Activated naive CD8-positive, alpha-beta T cell treated with anti-CD3 and anti-CD28 coated beads, Interleukin-2, amount 50 U/mL, for 24 hours (primary cell): ENCODE measurements at regions not wholly inside any gene's neighbourhood (a gene's known extent, or its start where the extent isn't known, plus 50 kb on each side); places are given as distances from the start of the nearest gene placed in this dataset.
"Not testable (repeated sequence)": the region's sequence is repeated elsewhere in the genome, so short reads cannot be mapped to it uniquely, and the experiment has no call there.

Experiments used
- ATAC-seq: fragments of 150-1000 bp; cut with Tn5 transposase; one replicate; pipeline ENCODE4 v1.10.0; 2021
- DNase-seq: peaks from one replicate; pipeline ENCODE4 v3.0.0; 2021
- H3K27ac Mint-ChIP-seq: one replicate; pipeline ENCODE4 v1.8.0; 2021; ENCODE audit warnings: mild to moderate bottlenecking, mixed read lengths
- H3K27me3 Mint-ChIP-seq: one replicate; pipeline ENCODE4 v1.8.0; 2021; ENCODE audit warnings: mixed read lengths
- H3K36me3 Mint-ChIP-seq: one replicate; pipeline ENCODE4 v1.8.0; 2021; ENCODE audit warnings: low read depth, mixed read lengths
- H3K4me1 Mint-ChIP-seq: one replicate; pipeline ENCODE4 v1.8.0; 2021; ENCODE audit warnings: mixed read lengths
- H3K4me3 Mint-ChIP-seq: one replicate; pipeline ENCODE4 v1.8.0; 2021; ENCODE audit warnings: mild to moderate bottlenecking, moderate library complexity, mixed read lengths
- H3K9me3 Mint-ChIP-seq: one replicate; pipeline ENCODE4 v1.8.0; 2021; ENCODE audit warnings: mixed read lengths

- Mint-ChIP-seq H3K4me1 (peaks cover 30% of the 10 kb centered on the region), H3K27ac (no peak overlapping the region), H3K4me3 (no peak overlapping the region), H3K27me3 (peaks cover 2% of the 10 kb centered on the region), H3K36me3 (no peaks in the 10 kb centered on the region), H3K9me3 (no peaks in the 10 kb centered on the region)
- no peak for ATAC-seq
- no peak for DNase-seq
Observed at GRCh38 chr9:21605489-21605931, 123.4 kb upstream of the IFNE start.

DNA sequence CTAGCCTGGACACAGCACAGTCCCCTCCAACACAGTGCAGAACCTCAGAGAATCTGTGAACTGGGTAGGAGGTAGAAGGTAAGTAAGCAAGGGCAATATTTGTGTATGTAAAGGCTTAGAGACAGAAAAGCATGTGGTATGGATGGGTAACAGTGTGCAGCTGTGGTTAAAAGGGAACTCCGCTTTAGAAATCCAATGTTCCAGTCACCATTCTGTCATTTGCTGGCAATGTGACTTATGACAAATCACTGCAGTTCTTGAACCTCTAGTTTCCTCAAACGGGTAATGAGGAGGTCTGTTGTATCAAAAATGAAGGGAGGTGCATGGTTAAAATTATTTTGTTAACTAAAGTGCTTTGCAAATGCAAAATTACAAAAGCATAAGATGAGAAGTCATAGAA lies 125.5 kb upstream of the IFNE start:
- H3K27me3 Mint-ChIP-seq: peaks cover 2% of the 10 kb centered on the region
- ATAC-seq: no peak
- no peaks in the 10 kb centered on the region for H3K9me3 Mint-ChIP-seq
- no peak overlapping the region for H3K4me3 Mint-ChIP-seq
- no peaks in the 10 kb centered on the region for H3K36me3 Mint-ChIP-seq
- no peak for DNase-seq
- H3K4me1 Mint-ChIP-seq: peaks cover 49% of the 10 kb centered on the region
- H3K27ac Mint-ChIP-seq: no peak overlapping the region

DNA sequence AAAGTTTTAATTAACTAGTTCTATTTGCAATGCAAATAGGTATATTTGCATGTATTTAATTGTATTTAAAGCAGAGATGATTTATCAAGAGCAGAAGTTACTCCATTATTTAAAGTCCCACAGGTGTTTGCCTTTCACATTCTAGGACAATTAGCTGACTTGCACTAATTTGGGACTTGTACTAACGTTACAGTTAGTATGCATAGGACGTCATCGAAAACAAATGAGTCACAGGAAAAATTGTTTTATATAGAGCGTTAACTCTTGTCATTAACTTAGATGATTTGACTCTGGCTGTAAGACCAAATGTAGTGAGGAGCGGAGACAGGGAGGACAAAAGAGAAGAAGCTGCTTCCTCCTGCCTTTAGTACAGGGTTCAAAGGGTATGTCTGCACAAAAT lies 126.1 kb upstream of the IFNE start:
- peaks cover 53% of the 10 kb centered on the region for H3K4me1 Mint-ChIP-seq
- no peak for ATAC-seq
- H3K27me3 Mint-ChIP-seq: peaks cover 2% of the 10 kb centered on the region
- H3K36me3 Mint-ChIP-seq: no peaks in the 10 kb centered on the region
- H3K4me3 Mint-ChIP-seq: no peak overlapping the region
- H3K27ac Mint-ChIP-seq: no peak overlapping the region
- no peaks in the 10 kb centered on the region for H3K9me3 Mint-ChIP-seq
- no peak for DNase-seq

DNA sequence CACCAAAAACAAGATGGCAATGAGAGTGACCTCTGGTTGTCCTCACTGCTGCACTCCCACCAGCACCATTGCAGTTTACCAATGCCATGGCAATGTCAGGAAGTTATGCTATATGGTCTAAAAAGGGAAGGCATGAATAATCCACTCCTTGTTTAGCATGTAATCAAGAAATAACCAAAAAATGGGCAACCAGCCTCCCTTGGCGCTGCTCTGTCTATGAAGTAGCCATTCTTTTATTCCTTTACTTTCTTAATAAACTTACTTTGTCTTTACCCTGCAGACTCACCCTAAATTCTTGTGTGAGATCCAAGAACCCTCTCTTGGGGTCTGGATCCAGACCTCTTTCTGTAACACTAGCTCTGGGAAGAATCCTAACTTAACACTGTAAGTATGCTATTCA lies 127.4 kb upstream of the IFNE start:
- peaks cover 60% of the 10 kb centered on the region for H3K4me1 Mint-ChIP-seq
- no peaks in the 10 kb centered on the region for H3K9me3 Mint-ChIP-seq
- DNase-seq (no peak), ATAC-seq (no peak)
- no peak overlapping the region for H3K27ac Mint-ChIP-seq
- H3K36me3 Mint-ChIP-seq: no peaks in the 10 kb centered on the region
- no peak overlapping the region for H3K4me3 Mint-ChIP-seq
- H3K27me3 Mint-ChIP-seq: no peaks in the 10 kb centered on the region

DNA sequence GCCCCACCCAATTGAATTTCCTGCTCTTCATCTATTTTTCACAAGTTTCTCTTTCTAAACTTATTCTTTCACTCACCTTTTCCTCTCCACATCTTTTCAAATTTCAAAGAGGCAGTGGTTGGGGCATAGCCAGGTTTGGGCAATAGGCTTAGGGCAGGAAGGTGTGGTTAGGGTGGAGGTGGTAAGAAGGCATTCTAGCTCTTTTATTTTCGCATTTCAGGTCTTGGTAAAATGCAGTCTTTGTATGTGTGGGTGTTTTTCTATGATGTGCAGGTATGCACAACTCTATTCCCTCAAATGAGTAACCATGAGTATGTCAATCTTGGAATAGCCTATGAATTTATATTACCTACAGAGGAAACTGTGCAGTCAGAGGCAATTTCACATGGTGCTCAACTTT lies 129.8 kb upstream of the IFNE start:
- Mint-ChIP-seq H3K4me3 (peak overlapping the region; percentile 13), H3K4me1 (peaks cover 81% of the 10 kb centered on the region), H3K27ac (peak overlapping the region; percentile 28), H3K9me3 (no peaks in the 10 kb centered on the region), H3K27me3 (no peaks in the 10 kb centered on the region), H3K36me3 (no peaks in the 10 kb centered on the region)
- DNase-seq: peak; percentile 37
- peak; percentile 91 for ATAC-seq

GRCh38 chr9:21615018-21615417 lies 132.9 kb upstream of the IFNE start:
- Mint-ChIP-seq H3K4me3 (no peak overlapping the region), H3K4me1 (peaks cover 60% of the 10 kb centered on the region), H3K9me3 (no peaks in the 10 kb centered on the region), H3K36me3 (no peaks in the 10 kb centered on the region), H3K27me3 (no peaks in the 10 kb centered on the region), H3K27ac (peak overlapping the region; percentile 49)
- DNase-seq (no peak), ATAC-seq (no peak)

GRCh38 chr9:21615446-21615845 lies 133.3 kb upstream of the IFNE start:
- Mint-ChIP-seq H3K4me3 (no peak overlapping the region), H3K4me1 (peaks cover 58% of the 10 kb centered on the region), H3K27ac (peak overlapping the region; percentile 49), H3K27me3 (no peaks in the 10 kb centered on the region), H3K36me3 (no peaks in the 10 kb centered on the region), H3K9me3 (no peaks in the 10 kb centered on the region)
- ATAC-seq: no peak
- no peak for DNase-seq

- peak; percentile 56 for ATAC-seq
- Mint-ChIP-seq H3K27ac (no peak overlapping the region), H3K9me3 (no peaks in the 10 kb centered on the region)
Observed at GRCh38 chr9:21616082-21616778, 134.1 kb upstream of the IFNE start.

GRCh38 chr9:21624675-21625644 lies 142.8 kb upstream of the IFNE start:
- ATAC-seq (peak; percentile 73), DNase-seq (no peak)
- H3K4me3 Mint-ChIP-seq: peak overlapping the region; percentile 8
- peak overlapping the region; percentile 85 for H3K27ac Mint-ChIP-seq
- H3K9me3 Mint-ChIP-seq: peaks cover 13% of the 10 kb centered on the region
- peaks cover 5% of the 10 kb centered on the region for H3K36me3 Mint-ChIP-seq
- peaks cover 49% of the 10 kb centered on the region for H3K4me1 Mint-ChIP-seq
- H3K27me3 Mint-ChIP-seq: no peaks in the 10 kb centered on the region

More at GRCh38 chr9:21616082-21616778, 134.1 kb upstream of the IFNE start:
- Mint-ChIP-seq H3K4me1 (peaks cover 52% of the 10 kb centered on the region), H3K4me3 (no peak overlapping the region), H3K27me3 (no peaks in the 10 kb centered on the region), H3K36me3 (no peaks in the 10 kb centered on the region)
- DNase-seq: no peak

DNA sequence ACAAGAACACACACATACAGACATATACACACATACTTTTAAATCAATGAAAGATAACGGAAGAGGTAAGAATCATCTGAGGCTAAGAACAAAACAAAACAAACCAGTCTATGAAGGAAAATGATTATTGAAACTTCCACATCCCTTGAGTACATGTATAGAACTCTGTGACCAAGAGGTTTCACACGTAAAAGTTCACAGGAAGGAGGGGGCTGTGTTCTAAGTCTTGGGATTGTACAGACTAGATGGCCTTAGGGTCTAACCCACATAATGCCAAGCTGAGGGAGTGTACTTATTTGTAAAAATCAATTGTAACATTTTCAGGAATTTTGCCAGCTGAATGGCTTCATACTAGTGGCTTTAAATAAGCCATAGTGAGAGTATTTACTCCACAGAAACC lies 144.4 kb upstream of the IFNE start:
- peak; percentile 90 for ATAC-seq
- Mint-ChIP-seq H3K9me3 (peaks cover 19% of the 10 kb centered on the region), H3K36me3 (peaks cover 5% of the 10 kb centered on the region), H3K4me1 (peaks cover 47% of the 10 kb centered on the region), H3K27ac (peak overlapping the region; percentile 85), H3K27me3 (no peaks in the 10 kb centered on the region), H3K4me3 (peak overlapping the region; percentile 13)
- no peak for DNase-seq

DNA sequence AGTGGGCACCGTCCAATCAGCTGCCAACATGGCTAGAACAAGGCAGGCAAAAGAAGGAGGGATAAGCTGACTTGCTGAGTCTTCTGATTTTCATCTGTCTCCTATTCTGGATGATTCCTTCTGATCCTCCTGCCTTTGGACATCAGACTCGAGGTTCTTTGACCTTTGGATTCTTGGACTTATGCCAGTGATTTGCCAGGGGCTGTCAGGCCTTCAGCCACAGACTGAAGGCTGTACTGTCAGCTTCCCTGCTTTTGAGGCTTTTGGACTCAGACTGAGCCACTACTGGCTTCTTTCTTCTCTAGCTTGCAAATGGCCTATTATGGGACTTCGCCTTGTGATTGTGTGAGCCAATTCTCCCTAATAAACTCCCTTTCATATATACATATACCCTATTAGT lies 146.8 kb upstream of the IFNE start:
- H3K36me3 Mint-ChIP-seq, H3K27me3 Mint-ChIP-seq, DNase-seq, ATAC-seq, H3K27ac Mint-ChIP-seq, H3K4me3 Mint-ChIP-seq: not testable (repeated sequence)
- peaks cover 16% of the 10 kb centered on the region for H3K9me3 Mint-ChIP-seq
- H3K4me1 Mint-ChIP-seq: peaks cover 41% of the 10 kb centered on the region

- Mint-ChIP-seq H3K4me1 (no peaks in the 10 kb centered on the region), H3K4me3 (no peak overlapping the region)
Observed at GRCh38 chr9:21634951-21635350, 152.8 kb upstream of the IFNE start.

DNA sequence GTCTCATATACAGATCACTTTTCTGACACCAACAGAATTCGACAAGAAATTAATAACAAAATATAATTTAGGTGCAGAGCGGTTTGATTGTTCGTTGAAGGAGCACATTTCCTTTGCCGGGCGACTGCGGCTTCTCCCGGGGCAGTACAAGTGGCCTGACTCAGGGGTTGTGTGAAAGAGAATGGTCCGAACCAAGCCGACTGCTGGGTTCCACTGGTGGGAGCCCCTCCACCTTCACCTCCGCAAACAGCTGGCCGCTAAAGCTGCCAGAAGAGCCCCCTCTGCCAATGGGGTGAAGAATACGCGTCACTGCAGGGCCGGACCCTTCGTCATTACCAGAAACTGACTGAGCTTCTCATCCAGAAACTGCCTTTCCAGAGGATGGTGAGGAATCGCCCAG lies 156.0 kb upstream of the IFNE start:
- Mint-ChIP-seq H3K27me3 (peaks cover 2% of the 10 kb centered on the region), H3K4me3 (no peak overlapping the region), H3K36me3 (no peaks in the 10 kb centered on the region), H3K9me3 (peaks cover 5% of the 10 kb centered on the region), H3K27ac (no peak overlapping the region), H3K4me1 (peaks cover 2% of the 10 kb centered on the region)
- no peak for ATAC-seq
- DNase-seq: no peak

More at GRCh38 chr9:21634951-21635350, 152.8 kb upstream of the IFNE start:
- DNase-seq (no peak), ATAC-seq (no peak)
- no peaks in the 10 kb centered on the region for H3K27me3 Mint-ChIP-seq
- no peaks in the 10 kb centered on the region for H3K36me3 Mint-ChIP-seq
- H3K27ac Mint-ChIP-seq: no peak overlapping the region
- peaks cover 6% of the 10 kb centered on the region for H3K9me3 Mint-ChIP-seq

- no peaks in the 10 kb centered on the region for H3K36me3 Mint-ChIP-seq
- no peak overlapping the region for H3K4me3 Mint-ChIP-seq
- DNase-seq: no peak
- ATAC-seq: no peak
- H3K27ac Mint-ChIP-seq: no peak overlapping the region
- H3K4me1 Mint-ChIP-seq: peaks cover 8% of the 10 kb centered on the region
- peaks cover 5% of the 10 kb centered on the region for H3K27me3 Mint-ChIP-seq
- H3K9me3 Mint-ChIP-seq: peaks cover 17% of the 10 kb centered on the region
Observed at GRCh38 chr9:21653091-21653490, 149.3 kb upstream of the MTAP start.

GRCh38 chr9:21653589-21653988 lies 148.8 kb upstream of the MTAP start:
- Mint-ChIP-seq H3K4me3 (no peak overlapping the region), H3K9me3 (peaks cover 12% of the 10 kb centered on the region), H3K27ac (no peak overlapping the region)

More at GRCh38 chr9:21653589-21653988, 148.8 kb upstream of the MTAP start:
- ATAC-seq: no peak
- peaks cover 8% of the 10 kb centered on the region for H3K4me1 Mint-ChIP-seq
- no peak for DNase-seq
- no peaks in the 10 kb centered on the region for H3K36me3 Mint-ChIP-seq
- H3K27me3 Mint-ChIP-seq: peaks cover 5% of the 10 kb centered on the region
